ENCODE measurements at regions not wholly inside any gene's neighbourhood (a gene's known extent, or its start where the extent isn't known, plus 50 kb on each side); places are given as distances from the start of the nearest gene placed in this dataset.

DNA sequence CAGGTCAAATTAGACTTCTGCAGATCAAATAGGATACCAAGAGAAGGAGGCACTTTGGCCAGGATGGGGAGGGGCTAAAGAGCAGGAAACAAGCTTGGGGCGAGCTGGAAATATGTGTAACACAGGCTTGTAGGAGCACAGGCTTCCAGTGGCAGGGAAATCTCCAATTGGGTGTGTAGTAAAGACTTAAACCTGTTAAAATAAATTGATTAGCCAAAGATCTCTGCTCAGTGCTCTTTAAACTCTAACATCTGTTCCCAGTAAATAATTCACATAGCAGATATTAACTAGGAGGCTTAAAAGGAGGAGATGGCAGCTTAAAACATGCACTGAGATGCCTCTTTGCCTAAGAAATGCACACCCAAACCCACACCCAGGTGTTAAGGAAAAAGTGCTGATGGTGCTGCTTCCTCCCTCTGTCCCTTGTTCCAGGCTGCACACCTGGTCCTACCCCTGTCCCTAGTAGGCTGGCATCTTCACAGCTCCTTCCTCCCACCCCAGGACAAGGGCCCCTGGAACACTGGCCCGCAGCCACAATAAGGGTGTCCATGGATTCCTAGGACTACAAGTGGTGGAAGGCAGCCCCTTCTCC, 93.5 kb upstream of the MLN start:
- Mint-ChIP-seq H3K9me3 (no peaks in the 10 kb centered on the region), H3K27me3 (peaks cover 20% of the 10 kb centered on the region), H3K4me3 (no peak overlapping the region), H3K4me1 (ENCODE audit: unreplicated experiment) (peaks cover 28% of the 10 kb centered on the region), H3K36me3 (no peaks in the 10 kb centered on the region), H3K27ac (no peak overlapping the region)
- TF ChIP-seq, protein P1, sequence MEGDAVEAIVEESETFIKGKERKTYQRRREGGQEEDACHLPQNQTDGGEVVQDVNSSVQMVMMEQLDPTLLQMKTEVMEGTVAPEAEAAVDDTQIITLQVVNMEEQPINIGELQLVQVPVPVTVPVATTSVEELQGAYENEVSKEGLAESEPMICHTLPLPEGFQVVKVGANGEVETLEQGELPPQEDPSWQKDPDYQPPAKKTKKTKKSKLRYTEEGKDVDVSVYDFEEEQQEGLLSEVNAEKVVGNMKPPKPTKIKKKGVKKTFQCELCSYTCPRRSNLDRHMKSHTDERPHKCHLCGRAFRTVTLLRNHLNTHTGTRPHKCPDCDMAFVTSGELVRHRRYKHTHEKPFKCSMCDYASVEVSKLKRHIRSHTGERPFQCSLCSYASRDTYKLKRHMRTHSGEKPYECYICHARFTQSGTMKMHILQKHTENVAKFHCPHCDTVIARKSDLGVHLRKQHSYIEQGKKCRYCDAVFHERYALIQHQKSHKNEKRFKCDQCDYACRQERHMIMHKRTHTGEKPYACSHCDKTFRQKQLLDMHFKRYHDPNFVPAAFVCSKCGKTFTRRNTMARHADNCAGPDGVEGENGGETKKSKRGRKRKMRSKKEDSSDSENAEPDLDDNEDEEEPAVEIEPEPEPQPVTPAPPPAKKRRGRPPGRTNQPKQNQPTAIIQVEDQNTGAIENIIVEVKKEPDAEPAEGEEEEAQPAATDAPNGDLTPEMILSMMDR (conservative IDR thresholded peaks at IDR 0.05), result no peak
- no peak for DNase-seq (ENCODE audit: extremely low spot score, unreplicated experiment)

DNA sequence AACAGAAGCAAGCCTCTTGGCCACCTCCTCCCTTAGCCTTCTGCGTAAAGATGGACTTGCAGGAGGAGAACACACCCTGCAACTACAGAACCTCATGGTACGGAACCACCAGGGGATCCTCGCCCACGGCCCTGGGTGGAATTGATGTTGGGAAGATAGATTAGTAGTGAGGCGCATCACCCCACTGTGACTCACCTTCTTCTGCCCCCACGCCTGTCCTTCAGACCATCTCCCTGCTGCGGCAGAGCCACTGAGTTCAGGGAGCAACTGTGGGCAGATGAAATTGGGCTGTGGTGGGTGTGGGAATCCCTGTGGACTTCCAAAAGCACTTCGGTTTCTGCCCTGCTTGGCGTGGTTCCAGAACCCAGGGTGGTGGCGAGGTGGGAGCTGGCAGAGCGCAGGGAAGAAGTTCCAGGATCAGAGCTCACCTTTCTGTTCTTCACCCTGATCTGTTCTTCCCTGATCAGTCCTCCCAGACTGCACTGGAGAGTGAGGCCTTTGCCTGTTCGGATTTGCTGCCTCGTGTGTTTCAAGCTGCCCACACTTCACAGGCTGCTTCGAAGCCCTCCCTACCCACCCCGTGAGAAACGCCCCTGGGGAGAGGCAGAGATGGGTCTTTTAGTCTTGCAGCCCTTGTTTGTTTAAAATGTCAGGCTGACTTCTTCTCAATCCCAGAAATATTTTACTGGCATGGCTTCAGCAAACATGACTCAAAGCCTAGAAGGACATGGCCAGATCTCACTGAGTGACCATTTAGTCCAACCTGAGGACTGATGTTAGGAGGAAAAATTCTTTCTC, 92.8 kb upstream of the MLN start:
- Mint-ChIP-seq H3K4me3 (no peak overlapping the region), H3K36me3 (no peaks in the 10 kb centered on the region), H3K27ac (no peak overlapping the region), H3K9me3 (no peaks in the 10 kb centered on the region), H3K4me1 (ENCODE audit: unreplicated experiment) (peaks cover 23% of the 10 kb centered on the region), H3K27me3 (peaks cover 21% of the 10 kb centered on the region)
- TF ChIP-seq, protein P1 (conservative IDR thresholded peaks at IDR 0.05), result no peak
- no peak for DNase-seq (ENCODE audit: extremely low spot score, unreplicated experiment)

DNA sequence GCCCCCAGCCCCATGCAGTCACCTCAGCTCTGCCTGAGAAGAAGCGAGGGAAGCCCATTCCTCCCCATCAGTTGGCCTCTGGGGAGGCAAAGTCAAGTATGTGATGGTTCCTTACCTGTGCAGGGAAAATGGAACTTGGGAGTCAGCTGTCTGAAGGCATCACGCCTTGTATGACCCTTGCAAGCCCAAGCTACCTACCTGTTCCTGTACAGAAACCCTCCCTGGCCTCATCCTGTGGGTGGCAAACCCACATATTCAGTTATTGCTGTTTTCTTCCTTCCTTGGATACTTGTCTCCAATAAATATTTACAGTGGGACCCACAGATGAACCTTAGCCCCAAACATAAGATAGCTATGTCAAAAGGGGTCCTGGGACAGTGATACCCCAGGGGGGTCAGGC, 92.2 kb upstream of the MLN start:
- TF ChIP-seq, protein P1 (conservative IDR thresholded peaks at IDR 0.05), result no peak
- peaks cover 17% of the 10 kb centered on the region for H3K4me1 Mint-ChIP-seq (ENCODE audit: unreplicated experiment)
- H3K9me3 Mint-ChIP-seq, result no peaks in the 10 kb centered on the region
- H3K4me3 Mint-ChIP-seq, result no peak overlapping the region
- H3K27me3 Mint-ChIP-seq, result peaks cover 20% of the 10 kb centered on the region
- no peak overlapping the region for H3K27ac Mint-ChIP-seq
- DNase-seq (ENCODE audit: extremely low spot score, unreplicated experiment), result no peak
- no peaks in the 10 kb centered on the region for H3K36me3 Mint-ChIP-seq

DNA sequence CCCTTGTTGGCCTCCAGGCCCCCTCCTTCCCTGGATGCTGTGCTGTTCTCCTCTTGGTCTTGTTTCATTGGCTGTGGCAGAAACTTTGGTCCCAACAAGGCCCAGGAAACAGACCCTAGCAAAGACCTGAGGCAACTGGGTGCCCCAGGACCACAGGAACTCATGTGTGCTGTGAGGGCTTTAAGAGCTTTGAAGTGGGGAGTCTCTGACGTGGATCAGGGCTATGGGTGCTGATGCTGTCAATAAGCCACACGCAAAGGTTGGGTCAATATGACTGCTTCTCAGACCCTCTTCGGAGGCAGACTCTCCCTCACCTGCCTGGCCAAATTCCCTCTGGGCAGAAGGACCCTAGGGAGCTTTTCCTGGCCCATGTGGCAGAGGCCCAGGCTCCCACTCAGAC, 91.5 kb upstream of the MLN start:
- Mint-ChIP-seq H3K27me3 (peaks cover 23% of the 10 kb centered on the region), H3K4me3 (no peak overlapping the region), H3K9me3 (no peaks in the 10 kb centered on the region), H3K4me1 (ENCODE audit: unreplicated experiment) (peaks cover 16% of the 10 kb centered on the region), H3K36me3 (no peaks in the 10 kb centered on the region), H3K27ac (no peak overlapping the region)
- TF ChIP-seq, protein P1 (conservative IDR thresholded peaks at IDR 0.05), result no peak
- no peak for DNase-seq (ENCODE audit: extremely low spot score, unreplicated experiment)

DNA sequence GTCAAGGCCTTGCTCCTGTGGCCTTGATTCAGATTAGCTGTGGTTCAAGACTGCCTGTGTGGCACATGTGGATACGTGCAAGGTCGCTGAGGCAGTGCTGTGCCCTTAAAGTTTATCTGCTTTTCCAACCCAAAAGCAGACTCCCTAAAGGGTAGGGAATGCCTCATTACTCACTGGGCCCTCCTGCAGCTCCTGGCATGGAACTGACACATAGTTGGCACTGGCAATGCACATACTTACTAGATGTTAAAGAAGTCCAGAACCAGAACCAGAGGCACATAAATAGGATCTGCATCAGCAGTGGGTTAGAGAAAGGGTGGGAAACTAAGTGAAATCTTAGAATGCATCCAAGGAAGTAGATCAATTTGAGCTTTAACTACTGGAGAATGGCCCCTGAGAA, 90.6 kb upstream of the MLN start:
- H3K27me3 Mint-ChIP-seq, result peaks cover 25% of the 10 kb centered on the region
- DNase-seq (ENCODE audit: extremely low spot score, unreplicated experiment), result no peak

More for the DNA sequence above, 90.6 kb upstream of the MLN start:
- Mint-ChIP-seq H3K4me1 (ENCODE audit: unreplicated experiment) (peaks cover 16% of the 10 kb centered on the region), H3K27ac (no peak overlapping the region), H3K36me3 (no peaks in the 10 kb centered on the region), H3K4me3 (no peak overlapping the region), H3K9me3 (no peaks in the 10 kb centered on the region)
- TF ChIP-seq, protein P1 (conservative IDR thresholded peaks at IDR 0.05), result no peak
